ENCODE measurements at regions not wholly inside any gene's neighbourhood (a gene's known extent, or its start where the extent isn't known, plus 50 kb on each side); places are given as distances from the start of the nearest gene placed in this dataset.

DNA sequence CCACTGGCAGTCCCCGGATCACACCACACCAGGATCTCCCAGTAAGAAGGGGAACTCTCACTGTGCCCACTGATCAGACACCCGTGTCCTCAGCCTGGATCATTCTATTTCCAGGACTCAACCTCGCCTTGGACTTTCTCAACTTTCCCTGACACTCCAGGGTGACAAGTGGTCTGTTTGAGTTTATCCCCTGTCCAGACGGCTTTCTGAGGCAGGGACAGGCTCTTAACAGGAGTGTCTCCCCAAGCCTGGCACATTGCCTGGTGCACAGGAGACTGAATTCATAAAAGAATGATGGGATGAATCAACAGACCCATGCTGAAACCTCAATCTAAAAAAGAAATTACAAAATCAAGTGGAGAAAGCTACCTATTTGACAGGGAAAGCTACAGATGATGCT lies 606.6 kb downstream of the EFNB2 start:
- Histone ChIP-seq H3K36me3 (ENCODE audit: low read depth) (no peaks in the 10 kb centered on the region), H3K9me3 (no peaks in the 10 kb centered on the region), H3K4me1 (ENCODE audit: low read depth) (no peaks in the 10 kb centered on the region), H3K4me3 (no peak overlapping the region)
- ATAC-seq, result no peak
- DNase-seq, result no peak
- intact Hi-C loops (cut with DNase I, micrococcal nuclease), result no loop called here
- TF ChIP-seq, protein P1, sequence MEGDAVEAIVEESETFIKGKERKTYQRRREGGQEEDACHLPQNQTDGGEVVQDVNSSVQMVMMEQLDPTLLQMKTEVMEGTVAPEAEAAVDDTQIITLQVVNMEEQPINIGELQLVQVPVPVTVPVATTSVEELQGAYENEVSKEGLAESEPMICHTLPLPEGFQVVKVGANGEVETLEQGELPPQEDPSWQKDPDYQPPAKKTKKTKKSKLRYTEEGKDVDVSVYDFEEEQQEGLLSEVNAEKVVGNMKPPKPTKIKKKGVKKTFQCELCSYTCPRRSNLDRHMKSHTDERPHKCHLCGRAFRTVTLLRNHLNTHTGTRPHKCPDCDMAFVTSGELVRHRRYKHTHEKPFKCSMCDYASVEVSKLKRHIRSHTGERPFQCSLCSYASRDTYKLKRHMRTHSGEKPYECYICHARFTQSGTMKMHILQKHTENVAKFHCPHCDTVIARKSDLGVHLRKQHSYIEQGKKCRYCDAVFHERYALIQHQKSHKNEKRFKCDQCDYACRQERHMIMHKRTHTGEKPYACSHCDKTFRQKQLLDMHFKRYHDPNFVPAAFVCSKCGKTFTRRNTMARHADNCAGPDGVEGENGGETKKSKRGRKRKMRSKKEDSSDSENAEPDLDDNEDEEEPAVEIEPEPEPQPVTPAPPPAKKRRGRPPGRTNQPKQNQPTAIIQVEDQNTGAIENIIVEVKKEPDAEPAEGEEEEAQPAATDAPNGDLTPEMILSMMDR (IDR thresholded peaks at IDR 0.05), result no peak

DNA sequence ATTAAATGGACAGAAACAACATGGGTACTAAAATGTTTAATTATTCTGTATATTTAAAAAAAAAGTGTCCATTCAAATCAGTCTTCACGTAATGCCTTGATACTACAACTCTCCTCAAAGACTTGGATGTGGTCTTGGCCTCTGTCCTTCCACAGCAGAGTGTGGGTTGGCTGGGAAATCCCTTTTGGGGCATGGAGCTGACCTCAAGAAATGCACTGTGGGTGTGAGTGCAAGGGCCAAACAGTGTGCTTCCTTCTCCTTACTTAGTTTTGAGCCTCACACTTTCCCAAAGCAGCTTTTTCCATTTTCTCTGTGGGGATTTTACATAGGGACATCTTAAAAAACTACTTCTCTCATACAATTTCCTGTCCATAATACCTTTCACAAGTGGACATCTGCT lies 607.4 kb downstream of the EFNB2 start:
- intact Hi-C loops (cut with DNase I, micrococcal nuclease), result no loop called here
- H3K4me1 ChIP-seq (ENCODE audit: low read depth), result no peaks in the 10 kb centered on the region
- TF ChIP-seq, protein P1 (IDR thresholded peaks at IDR 0.05), result no peak
- ATAC-seq (no peak), DNase-seq (no peak)
- no peak overlapping the region for H3K4me3 ChIP-seq
- H3K9me3 ChIP-seq, result no peaks in the 10 kb centered on the region
- H3K36me3 ChIP-seq (ENCODE audit: low read depth), result no peaks in the 10 kb centered on the region

DNA sequence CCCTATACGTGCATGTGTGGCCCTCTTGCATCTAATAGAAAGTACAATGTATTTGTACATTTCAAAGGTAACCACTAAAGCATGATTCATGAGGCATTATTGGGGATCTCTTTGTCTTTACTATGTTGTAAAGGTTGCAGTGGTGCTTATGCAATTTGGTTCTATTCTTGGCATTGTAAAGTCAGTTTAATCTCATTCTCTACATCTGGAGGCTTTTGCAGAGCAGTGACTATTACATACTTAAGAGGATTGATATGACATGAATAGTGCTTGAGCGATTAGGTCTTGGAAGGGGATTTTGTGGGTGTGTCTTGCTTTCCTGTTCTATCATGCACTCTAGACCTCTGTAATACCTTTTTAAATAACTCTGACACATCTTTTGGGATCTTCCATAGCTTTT lies 610.0 kb downstream of the EFNB2 start:
- ATAC-seq (no peak), DNase-seq (no peak)
- Histone ChIP-seq H3K9me3 (no peaks in the 10 kb centered on the region), H3K36me3 (ENCODE audit: low read depth) (no peaks in the 10 kb centered on the region), H3K4me3 (no peak overlapping the region), H3K4me1 (ENCODE audit: low read depth) (peaks cover 8% of the 10 kb centered on the region)
- TF ChIP-seq, protein P1 (IDR thresholded peaks at IDR 0.05), result no peak
- intact Hi-C loops (cut with DNase I, micrococcal nuclease), result no loop called here

- no peaks in the 10 kb centered on the region for H3K9me3 ChIP-seq
- peaks cover 15% of the 10 kb centered on the region for H3K4me1 ChIP-seq (ENCODE audit: low read depth)
- no peaks in the 10 kb centered on the region for H3K36me3 ChIP-seq (ENCODE audit: low read depth)
- DNase-seq, result peak in 2 of 3 donors; percentile 54 to 55
- intact Hi-C loops (cut with DNase I, micrococcal nuclease), result no loop called here
- ATAC-seq, result peak; percentile 74
- TF ChIP-seq, protein P1 (IDR thresholded peaks at IDR 0.05), result no peak
- no peak overlapping the region for H3K4me3 ChIP-seq
Observed at GRCh38 chr13:105921711-105922110, 613.8 kb downstream of the EFNB2 start.

DNA sequence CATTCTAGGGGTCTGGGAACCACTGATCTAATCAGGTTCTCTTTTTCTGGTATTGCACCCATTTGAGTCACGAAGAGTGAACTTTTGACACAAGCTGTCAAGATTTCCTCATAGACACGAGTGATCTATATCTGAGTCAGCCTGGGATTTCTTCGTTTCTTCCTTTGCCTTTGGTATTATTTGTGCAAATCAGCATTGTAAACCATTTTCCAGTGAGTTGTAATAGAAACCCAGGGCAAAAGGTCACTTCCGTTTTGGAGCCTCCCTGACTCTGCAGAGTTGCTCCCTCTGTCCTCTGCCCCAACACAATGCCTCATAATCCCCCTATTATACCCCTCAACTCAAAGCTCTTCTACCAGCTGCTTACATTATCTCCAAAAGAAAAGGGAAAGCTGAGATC lies 615.1 kb downstream of the EFNB2 start:
- DNase-seq, result peak in 1 of 3 donors; percentile 34
- intact Hi-C loops (cut with DNase I, micrococcal nuclease), result no loop called here
- Histone ChIP-seq H3K4me1 (ENCODE audit: low read depth) (peaks cover 15% of the 10 kb centered on the region), H3K36me3 (ENCODE audit: low read depth) (no peaks in the 10 kb centered on the region), H3K4me3 (no peak overlapping the region), H3K9me3 (no peaks in the 10 kb centered on the region)
- peak; percentile 57 for ATAC-seq
- TF ChIP-seq, protein P1 (IDR thresholded peaks at IDR 0.05), result no peak
